ENCODE measurements at regions not wholly inside any gene's neighbourhood (a gene's known extent, or its start where the extent isn't known, plus 50 kb on each side); places are given as distances from the start of the nearest gene placed in this dataset.

- no peak for TF ChIP-seq CTCF (IDR thresholded peaks at IDR 0.05; ENCODE audit: control insufficient read depth, insufficient read depth, low read depth, low read length, missing control alignments)
- no peak for DNase-seq (ENCODE audit: low read depth)
- no peak overlapping the region for H3K4me3 ChIP-seq (ENCODE audit: control insufficient read depth, low read depth, low read length)
Measured at GRCh38 chr3:16668776-16669545, 63.7 kb upstream of the DAZL start.

- no peak for DNase-seq (ENCODE audit: low read depth)
- H3K4me3 ChIP-seq (ENCODE audit: control insufficient read depth, low read depth, low read length) = no peak overlapping the region
- no peak for TF ChIP-seq CTCF (IDR thresholded peaks at IDR 0.05; ENCODE audit: control insufficient read depth, insufficient read depth, low read depth, low read length, missing control alignments)
Measured at GRCh38 chr3:16670191-16670590, 65.0 kb upstream of the DAZL start.

- DNase-seq (ENCODE audit: low read depth) = no peak
- H3K4me3 ChIP-seq (ENCODE audit: control insufficient read depth, low read depth, low read length) = no peak overlapping the region
- TF ChIP-seq CTCF (IDR thresholded peaks at IDR 0.05; ENCODE audit: control insufficient read depth, insufficient read depth, low read depth, low read length, missing control alignments) = no peak
Measured at GRCh38 chr3:16671690-16672089, 66.5 kb upstream of the DAZL start.

- TF ChIP-seq CTCF (IDR thresholded peaks at IDR 0.05; ENCODE audit: control insufficient read depth, insufficient read depth, low read depth, low read length, missing control alignments) = no peak
- DNase-seq (ENCODE audit: low read depth) = no peak
- H3K4me3 ChIP-seq (ENCODE audit: control insufficient read depth, low read depth, low read length) = no peak overlapping the region
Measured at GRCh38 chr3:16673530-16673929, 68.3 kb upstream of the DAZL start.

- no peak for DNase-seq (ENCODE audit: low read depth)
- no peak overlapping the region for H3K4me3 ChIP-seq (ENCODE audit: control insufficient read depth, low read depth, low read length)
- no peak for TF ChIP-seq CTCF (IDR thresholded peaks at IDR 0.05; ENCODE audit: control insufficient read depth, insufficient read depth, low read depth, low read length, missing control alignments)
Measured at GRCh38 chr3:16675805-16676204, 70.6 kb upstream of the DAZL start.

- no peak overlapping the region for H3K4me3 ChIP-seq (ENCODE audit: control insufficient read depth, low read depth, low read length)
- no peak for DNase-seq (ENCODE audit: low read depth)
Measured at GRCh38 chr3:16686679-16687078, 81.5 kb upstream of the DAZL start.

More at GRCh38 chr3:16686679-16687078, 81.5 kb upstream of the DAZL start:
- TF ChIP-seq CTCF (IDR thresholded peaks at IDR 0.05; ENCODE audit: control insufficient read depth, insufficient read depth, low read depth, low read length, missing control alignments) = no peak
